Putamen (tissue), 1 donor: ENCODE measurements at regions not wholly inside any gene's neighbourhood (a gene's known extent, or its start where the extent isn't known, plus 50 kb on each side); places are given as distances from the start of the nearest gene placed in this dataset.
"Not testable (repeated sequence)": the region's sequence is repeated elsewhere in the genome, so short reads cannot be mapped to it uniquely, and the experiment has no call there.

Experiments
- DNase-seq: peaks from one replicate; pipeline ENCODE4 v3.0.0-alpha.2; 2016; ENCODE audit warnings: low spot score

- DNase-seq, result no peak
These were observed 403.7 kb downstream of the STK39 start for GRCh38 chr2:167843657-167844056.

GRCh38 chr2:167843217-167843616 is 404.2 kb downstream of the STK39 start:
- no peak for DNase-seq

- DNase-seq, result no peak
These were observed 405.3 kb downstream of the STK39 start for GRCh38 chr2:167842047-167842446.

GRCh38 chr2:167835290-167835689 is 412.1 kb downstream of the STK39 start:
- not testable (repeated sequence) for DNase-seq

- DNase-seq, result no peak
These were observed 412.7 kb downstream of the STK39 start for GRCh38 chr2:167834707-167835106.

- DNase-seq, result no peak
These were observed 414.1 kb downstream of the STK39 start for GRCh38 chr2:167833294-167833693.

- no peak for DNase-seq
These were observed 414.5 kb downstream of the STK39 start for GRCh38 chr2:167832868-167833287.

- no peak for DNase-seq
These were observed 419.9 kb downstream of the STK39 start for GRCh38 chr2:167827352-167828097.

- no peak for DNase-seq
These were observed 420.5 kb downstream of the STK39 start for GRCh38 chr2:167826906-167827305.

GRCh38 chr2:167825664-167826063 is 421.7 kb downstream of the STK39 start:
- no peak for DNase-seq

GRCh38 chr2:167822690-167823465 is 424.5 kb downstream of the STK39 start:
- no peak for DNase-seq

- no peak for DNase-seq
These were observed 426.9 kb downstream of the STK39 start for GRCh38 chr2:167820488-167820887.

GRCh38 chr2:167818521-167818920 is 428.9 kb downstream of the STK39 start:
- no peak for DNase-seq

- no peak for DNase-seq
These were observed 429.5 kb downstream of the STK39 start for GRCh38 chr2:167817908-167818307.

GRCh38 chr2:167817422-167817821 is 430.0 kb downstream of the STK39 start:
- no peak for DNase-seq

- no peak for DNase-seq
These were observed 430.5 kb downstream of the STK39 start for GRCh38 chr2:167816874-167817290.

GRCh38 chr2:167814881-167815718 is 432.3 kb downstream of the STK39 start:
- DNase-seq, result no peak

- not testable (repeated sequence) for DNase-seq
These were observed 432.9 kb downstream of the STK39 start for GRCh38 chr2:167814482-167814880.

- DNase-seq, result not testable (repeated sequence)
These were observed 437.6 kb downstream of the STK39 start for GRCh38 chr2:167809799-167810198.

- no peak for DNase-seq
These were observed 443.9 kb downstream of the STK39 start for GRCh38 chr2:167803449-167803988.

- DNase-seq, result no peak
These were observed 452.7 kb downstream of the STK39 start for GRCh38 chr2:167794554-167795255.
